ENCODE measurements at regions not wholly inside any gene's neighbourhood (a gene's known extent, or its start where the extent isn't known, plus 50 kb on each side); places are given as distances from the start of the nearest gene placed in this dataset.

GRCh38 chr9:89880721-89881120 lies 275.9 kb downstream of the GADD45G start:
- no peak for TF ChIP-seq CTCF (IDR thresholded peaks at IDR 0.05; ENCODE audit: control extremely low read depth in 1 of 3, insufficient read depth in 1 of 3, low read depth in 1 of 3, low read length in 3 of 3)
- no peak for TF ChIP-seq POLR2AphosphoS5 (IDR thresholded peaks at IDR 0.05; ENCODE audit: low read depth, low read length)
- no peak for TF ChIP-seq ZNF274 (IDR thresholded peaks at IDR 0.05; ENCODE audit: borderline replicate concordance, extremely low read depth, low read length)
- no peak for TF ChIP-seq EZH2 (IDR thresholded peaks at IDR 0.05; ENCODE audit: low read depth, low read length, severe bottlenecking)
- TF ChIP-seq MAX (IDR thresholded peaks at IDR 0.05): no peak
- no peak for TF ChIP-seq RAD21 (IDR thresholded peaks at IDR 0.05 in 1 of 2, conservative IDR thresholded peaks at IDR 0.05 in 1 of 2; ENCODE audit: low read depth in 2 of 2, low read length in 2 of 2)
- no peak for TF ChIP-seq POLR2A (IDR thresholded peaks at IDR 0.05; ENCODE audit: control extremely low read depth in 1 of 2, low read depth in 2 of 2, low read length in 2 of 2)
- no peak for TF ChIP-seq POU5F1 (IDR thresholded peaks at IDR 0.05; ENCODE audit: low read depth, low read length)
- TF ChIP-seq BACH1 (IDR thresholded peaks at IDR 0.05; ENCODE audit: low read length): no peak
- no peak for TF ChIP-seq RFX5 (IDR thresholded peaks at IDR 0.05; ENCODE audit: borderline replicate concordance, low read depth, low read length)
- TF ChIP-seq CHD2 (IDR thresholded peaks at IDR 0.05; ENCODE audit: low read length): no peak
- TF ChIP-seq FOSL1 (IDR thresholded peaks at IDR 0.05; ENCODE audit: insufficient read depth, low read depth, low read length): no peak
- TF ChIP-seq RNF2 (IDR thresholded peaks at IDR 0.05; ENCODE audit: borderline replicate concordance, low read depth, low read length, missing control alignments, poor library complexity, severe bottlenecking): no peak

Data from H1 (cell line).